ENCODE measurements at regions not wholly inside any gene's neighbourhood (a gene's known extent, or its start where the extent isn't known, plus 50 kb on each side); places are given as distances from the start of the nearest gene placed in this dataset.

DNA sequence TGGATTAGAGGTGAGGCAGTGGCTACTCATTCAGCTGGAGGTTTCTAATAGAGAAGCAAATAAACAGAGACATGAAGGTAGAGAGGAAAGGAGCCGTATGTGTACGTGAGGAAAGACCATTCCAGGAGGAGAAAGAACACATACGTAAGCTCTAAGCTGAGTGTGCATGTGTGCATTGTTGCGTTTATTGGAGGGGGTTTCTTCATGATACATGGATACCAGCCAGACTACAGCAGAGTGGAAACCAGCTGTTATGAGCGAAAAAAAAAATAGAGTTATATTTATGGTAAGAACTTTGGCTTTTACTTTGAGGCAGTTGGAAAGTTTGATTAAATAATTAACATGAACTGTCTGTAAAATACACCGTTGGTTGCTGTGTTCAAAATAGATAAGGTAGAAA is 173.4 kb upstream of the RGS18 start:
- no peaks in the 10 kb centered on the region for H3K4me1 Mint-ChIP-seq
- peaks cover 21% of the 10 kb centered on the region for H3K9me3 Mint-ChIP-seq
- no peak overlapping the region for H3K4me3 Mint-ChIP-seq
- ChIA-PET POLR2A (no interaction called here), CTCF (interaction anchor here (0.6 kb wide), 1 partner anchor 43 kb away, joined by 3 read pairs; no protein-coding TSS in a partner anchor)
- no peak for DNase-seq
- no peaks in the 10 kb centered on the region for H3K27me3 Mint-ChIP-seq
- H3K27ac Mint-ChIP-seq = no peak overlapping the region
- H3K36me3 Mint-ChIP-seq (ENCODE audit: low read depth) = no peaks in the 10 kb centered on the region

DNA sequence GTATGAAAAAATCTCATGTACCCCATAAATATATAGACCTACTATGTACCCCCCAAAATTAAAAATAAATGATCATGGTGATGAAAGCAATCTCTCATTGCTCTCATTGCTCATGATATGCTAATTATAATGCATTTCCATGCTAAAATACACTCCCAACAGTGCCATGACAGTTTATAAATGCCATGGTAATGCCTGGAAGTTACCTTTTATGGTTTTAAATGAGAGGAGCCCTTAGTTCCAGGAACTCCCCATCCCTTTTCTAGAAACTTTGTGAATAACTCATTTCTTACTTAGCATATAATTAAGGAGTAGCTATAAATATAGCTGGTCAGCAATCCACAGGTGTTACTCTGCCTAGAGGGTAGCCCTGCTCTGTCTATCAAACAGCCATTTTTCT is 166.1 kb upstream of the RGS18 start:
- no peak for DNase-seq
- Mint-ChIP-seq H3K27me3 (no peaks in the 10 kb centered on the region), H3K36me3 (ENCODE audit: low read depth) (no peaks in the 10 kb centered on the region), H3K9me3 (no peaks in the 10 kb centered on the region), H3K27ac (no peak overlapping the region), H3K4me3 (no peak overlapping the region), H3K4me1 (no peaks in the 10 kb centered on the region)
- ChIA-PET CTCF (no interaction called here), POLR2A (no interaction called here)

DNA sequence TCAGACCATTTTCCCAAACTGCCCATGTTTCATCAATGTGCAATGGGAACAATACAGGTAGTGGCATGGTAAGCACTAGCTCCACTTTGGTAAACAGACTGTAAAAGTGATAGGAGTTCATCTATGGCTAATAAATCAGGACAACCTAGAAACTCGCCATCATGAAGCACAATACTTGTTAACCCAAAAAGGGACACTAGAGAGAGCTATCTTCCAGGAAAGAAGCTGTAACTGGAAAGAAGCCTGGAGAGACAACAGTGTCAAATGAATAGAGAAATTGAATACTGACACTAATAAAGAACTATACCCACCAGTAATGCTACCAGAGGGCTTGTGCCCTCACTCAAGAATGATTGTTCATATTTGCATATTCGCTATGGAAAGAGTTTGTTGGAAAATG is 164.7 kb upstream of the RGS18 start:
- POLR2A ChIA-PET = no interaction called here
- Mint-ChIP-seq H3K9me3 (no peaks in the 10 kb centered on the region), H3K27ac (no peak overlapping the region), H3K4me3 (no peak overlapping the region), H3K36me3 (ENCODE audit: low read depth) (no peaks in the 10 kb centered on the region), H3K4me1 (no peaks in the 10 kb centered on the region), H3K27me3 (no peaks in the 10 kb centered on the region)
- no peak for DNase-seq
- CTCF ChIA-PET = no interaction called here

DNA sequence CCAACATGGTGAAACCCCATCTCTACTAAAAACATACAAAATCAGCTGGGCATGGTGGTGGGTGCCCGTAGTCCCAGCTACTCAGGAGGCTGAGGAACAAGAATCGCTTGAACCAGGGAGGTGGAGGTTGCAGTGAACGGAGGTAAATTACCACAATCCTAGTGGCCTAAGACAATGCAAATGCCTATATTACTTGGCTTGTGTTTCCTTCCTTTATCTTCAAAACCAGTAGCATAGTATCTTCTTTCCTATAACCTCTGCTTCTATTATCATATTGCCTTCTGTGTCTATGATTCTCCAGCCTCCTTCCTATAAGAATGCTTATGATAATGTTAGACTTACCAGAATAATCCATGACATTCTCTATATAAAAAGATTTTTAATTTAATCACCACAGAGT is 156.2 kb upstream of the RGS18 start:
- DNase-seq = no peak
- no peaks in the 10 kb centered on the region for H3K9me3 Mint-ChIP-seq
- H3K27me3 Mint-ChIP-seq = no peaks in the 10 kb centered on the region
- H3K4me3 Mint-ChIP-seq = no peak overlapping the region
- CTCF ChIA-PET = no interaction called here
- H3K36me3 Mint-ChIP-seq (ENCODE audit: low read depth) = no peaks in the 10 kb centered on the region
- no peak overlapping the region for H3K27ac Mint-ChIP-seq
- POLR2A ChIA-PET = no interaction called here
- no peaks in the 10 kb centered on the region for H3K4me1 Mint-ChIP-seq

- Mint-ChIP-seq H3K4me3 (no peak overlapping the region), H3K27me3 (no peaks in the 10 kb centered on the region), H3K36me3 (ENCODE audit: low read depth) (no peaks in the 10 kb centered on the region), H3K9me3 (no peaks in the 10 kb centered on the region), H3K4me1 (no peaks in the 10 kb centered on the region), H3K27ac (no peak overlapping the region)
- no peak for DNase-seq
- ChIA-PET CTCF (no interaction called here), POLR2A (no interaction called here)
Measured at GRCh38 chr1:192003295-192004077, 154.8 kb upstream of the RGS18 start.

- Mint-ChIP-seq H3K27ac (no peak overlapping the region), H3K36me3 (ENCODE audit: low read depth) (no peaks in the 10 kb centered on the region), H3K4me3 (no peak overlapping the region)
Measured at GRCh38 chr1:192005976-192006375, 152.3 kb upstream of the RGS18 start.

DNA sequence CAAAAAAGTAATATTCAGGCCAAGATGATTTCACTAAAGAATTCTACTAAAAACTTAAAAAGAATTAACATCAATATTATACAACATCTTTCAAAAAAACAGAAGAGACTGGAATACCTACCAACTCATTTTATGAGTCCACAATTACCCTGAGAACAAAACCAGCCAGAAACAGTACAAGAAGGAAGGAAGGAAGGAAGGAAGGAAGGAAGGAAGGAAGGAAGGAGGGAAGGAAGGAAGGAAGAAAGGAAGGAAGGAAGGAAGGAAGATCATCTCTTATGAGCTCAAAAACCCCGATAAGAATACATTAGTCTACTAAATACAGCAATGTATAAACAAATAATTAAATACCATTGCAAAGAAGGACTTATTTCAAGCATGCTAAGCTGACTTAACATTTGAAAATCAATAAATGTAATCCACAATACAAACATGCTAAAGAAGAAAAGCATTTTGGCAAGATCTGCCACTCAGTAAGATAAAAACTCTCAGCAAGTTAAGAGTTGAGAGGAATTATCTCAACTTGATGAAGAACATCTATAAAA is 149.9 kb upstream of the RGS18 start:
- Mint-ChIP-seq H3K27ac (no peak overlapping the region), H3K36me3 (ENCODE audit: low read depth) (no peaks in the 10 kb centered on the region), H3K9me3 (no peaks in the 10 kb centered on the region), H3K4me1 (no peaks in the 10 kb centered on the region), H3K27me3 (no peaks in the 10 kb centered on the region), H3K4me3 (no peak overlapping the region)
- ChIA-PET CTCF (no interaction called here), POLR2A (no interaction called here)
- no peak for DNase-seq

More at GRCh38 chr1:192005976-192006375, 152.3 kb upstream of the RGS18 start:
- no peak for DNase-seq
- no peaks in the 10 kb centered on the region for H3K27me3 Mint-ChIP-seq
- no peaks in the 10 kb centered on the region for H3K4me1 Mint-ChIP-seq
- ChIA-PET CTCF (no interaction called here), POLR2A (no interaction called here)
- H3K9me3 Mint-ChIP-seq = no peaks in the 10 kb centered on the region

DNA sequence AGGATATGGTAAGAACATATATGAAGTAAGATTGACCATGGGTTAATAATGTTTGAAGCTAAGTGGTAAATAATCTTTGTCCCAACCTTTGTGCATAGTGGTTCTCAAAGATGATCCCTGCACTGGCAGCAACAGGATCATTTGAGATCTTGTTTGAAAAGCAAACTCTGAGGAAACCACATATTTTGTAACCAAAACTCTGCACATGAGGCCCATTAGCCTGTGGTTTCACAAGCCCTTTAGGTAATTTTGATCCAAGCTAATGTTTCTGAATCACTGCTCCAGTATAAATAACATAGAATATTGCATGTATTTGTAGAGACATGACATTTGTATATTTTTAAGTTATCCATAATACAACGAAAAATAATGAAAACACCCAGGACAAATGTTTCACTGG is 147.9 kb upstream of the RGS18 start:
- Mint-ChIP-seq H3K27ac (no peak overlapping the region), H3K27me3 (no peaks in the 10 kb centered on the region), H3K36me3 (ENCODE audit: low read depth) (no peaks in the 10 kb centered on the region), H3K4me1 (no peaks in the 10 kb centered on the region), H3K4me3 (no peak overlapping the region), H3K9me3 (no peaks in the 10 kb centered on the region)
- CTCF ChIA-PET = no interaction called here
- DNase-seq = no peak
- POLR2A ChIA-PET = no interaction called here

DNA sequence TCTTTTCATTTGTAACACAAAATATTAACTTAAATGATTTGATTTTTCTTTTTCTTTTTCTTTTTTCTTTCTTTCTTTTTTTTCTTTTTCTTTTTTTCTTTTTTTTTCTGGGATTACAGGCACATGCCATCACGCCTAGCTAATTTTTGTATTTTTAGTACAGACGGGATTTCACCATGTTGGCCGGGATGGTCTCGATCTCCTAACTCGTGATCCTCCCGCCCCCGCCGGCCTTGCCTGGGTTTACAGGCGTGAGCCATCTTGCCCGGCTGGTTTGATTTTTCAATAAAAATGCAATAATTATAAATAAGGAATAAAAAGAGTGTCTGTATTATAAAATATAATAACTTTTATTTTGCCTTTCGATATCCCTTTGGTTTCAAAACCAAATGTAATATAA is 146.7 kb upstream of the RGS18 start:
- no peaks in the 10 kb centered on the region for H3K27me3 Mint-ChIP-seq
- no peak for DNase-seq
- H3K36me3 Mint-ChIP-seq (ENCODE audit: low read depth) = no peaks in the 10 kb centered on the region
- no peak overlapping the region for H3K4me3 Mint-ChIP-seq
- CTCF ChIA-PET = no interaction called here
- POLR2A ChIA-PET = no interaction called here
- no peak overlapping the region for H3K27ac Mint-ChIP-seq
- H3K4me1 Mint-ChIP-seq = no peaks in the 10 kb centered on the region
- H3K9me3 Mint-ChIP-seq = no peaks in the 10 kb centered on the region

DNA sequence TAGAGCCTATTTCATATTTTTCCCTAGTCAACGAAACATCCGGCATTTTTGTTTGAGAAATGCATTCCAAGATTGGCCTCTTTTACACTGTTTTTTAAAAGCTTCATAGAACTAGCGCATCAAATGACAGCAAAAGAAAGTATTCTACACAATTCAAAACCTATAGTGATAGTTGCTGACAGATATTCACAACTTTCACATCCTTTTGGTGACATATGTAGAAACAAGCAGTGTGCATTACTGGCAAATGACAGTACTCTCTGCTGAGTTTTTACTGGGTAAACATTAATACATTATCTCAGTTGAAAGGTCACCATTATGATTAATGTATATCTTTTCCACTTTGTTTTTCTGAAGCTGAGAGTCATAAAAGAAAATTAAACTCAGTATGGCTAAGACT is 135.4 kb upstream of the RGS18 start:
- Mint-ChIP-seq H3K9me3 (peaks cover 17% of the 10 kb centered on the region), H3K4me1 (no peaks in the 10 kb centered on the region), H3K27ac (no peak overlapping the region), H3K36me3 (ENCODE audit: low read depth) (no peaks in the 10 kb centered on the region), H3K4me3 (no peak overlapping the region), H3K27me3 (no peaks in the 10 kb centered on the region)
- POLR2A ChIA-PET = no interaction called here
- DNase-seq = no peak
- CTCF ChIA-PET = no interaction called here

GRCh38 chr1:192024881-192025280 is 133.4 kb upstream of the RGS18 start:
- DNase-seq = no peak
- no peak overlapping the region for H3K27ac Mint-ChIP-seq

DNA sequence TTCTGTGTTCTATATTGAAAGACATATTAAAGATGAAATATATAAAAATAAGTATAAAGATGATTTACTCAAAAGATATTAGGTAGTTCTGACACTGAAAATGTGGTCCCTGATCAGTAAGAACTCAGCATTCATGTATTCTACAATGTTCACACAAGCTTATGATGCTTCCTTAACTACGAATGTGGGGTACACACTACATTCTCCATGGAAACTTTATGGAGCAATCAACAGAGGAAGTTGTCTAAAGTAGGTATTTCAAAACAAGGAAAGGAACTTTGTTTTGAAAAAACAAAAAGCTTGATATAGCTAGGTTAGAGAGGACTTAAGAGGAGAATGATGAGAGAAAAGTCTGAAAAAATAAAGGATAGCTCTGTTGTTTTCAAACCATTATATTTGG is 119.7 kb upstream of the RGS18 start:
- H3K36me3 Mint-ChIP-seq (ENCODE audit: low read depth) = no peaks in the 10 kb centered on the region
- no peaks in the 10 kb centered on the region for H3K27me3 Mint-ChIP-seq
- POLR2A ChIA-PET = no interaction called here
- no peak overlapping the region for H3K4me3 Mint-ChIP-seq
- no peak overlapping the region for H3K27ac Mint-ChIP-seq
- DNase-seq = no peak
- H3K4me1 Mint-ChIP-seq = no peaks in the 10 kb centered on the region
- H3K9me3 Mint-ChIP-seq = no peaks in the 10 kb centered on the region
- CTCF ChIA-PET = no interaction called here

More at GRCh38 chr1:192024881-192025280, 133.4 kb upstream of the RGS18 start:
- ChIA-PET CTCF (no interaction called here), POLR2A (no interaction called here)
- no peaks in the 10 kb centered on the region for H3K36me3 Mint-ChIP-seq (ENCODE audit: low read depth)
- no peak overlapping the region for H3K4me3 Mint-ChIP-seq
- H3K27me3 Mint-ChIP-seq = no peaks in the 10 kb centered on the region
- H3K4me1 Mint-ChIP-seq = no peaks in the 10 kb centered on the region
- H3K9me3 Mint-ChIP-seq = peaks cover 10% of the 10 kb centered on the region

DNA sequence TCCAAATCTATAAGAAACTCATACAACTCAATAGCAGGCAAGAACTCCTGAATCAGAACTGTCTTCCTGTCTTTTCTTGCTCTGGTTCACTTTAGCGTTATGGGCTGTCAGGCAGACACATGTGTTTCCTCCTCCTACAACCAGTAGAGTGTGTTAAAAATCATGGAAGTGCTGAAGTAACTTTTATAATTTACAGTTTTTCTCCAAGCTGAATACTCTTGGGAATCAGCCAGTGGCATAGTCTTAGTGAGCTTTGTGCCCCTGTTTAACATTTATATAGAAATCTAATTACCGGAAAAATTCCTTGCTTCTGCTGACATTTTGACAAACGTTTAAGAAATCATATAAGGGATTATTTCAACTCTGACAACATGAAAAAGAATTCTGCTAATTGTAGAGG is 113.1 kb upstream of the RGS18 start:
- no peak for DNase-seq
- ChIA-PET POLR2A (no interaction called here), CTCF (no interaction called here)
- H3K27me3 Mint-ChIP-seq = no peaks in the 10 kb centered on the region
- H3K27ac Mint-ChIP-seq = no peak overlapping the region
- no peaks in the 10 kb centered on the region for H3K36me3 Mint-ChIP-seq (ENCODE audit: low read depth)
- no peaks in the 10 kb centered on the region for H3K9me3 Mint-ChIP-seq
- no peaks in the 10 kb centered on the region for H3K4me1 Mint-ChIP-seq
- no peak overlapping the region for H3K4me3 Mint-ChIP-seq

DNA sequence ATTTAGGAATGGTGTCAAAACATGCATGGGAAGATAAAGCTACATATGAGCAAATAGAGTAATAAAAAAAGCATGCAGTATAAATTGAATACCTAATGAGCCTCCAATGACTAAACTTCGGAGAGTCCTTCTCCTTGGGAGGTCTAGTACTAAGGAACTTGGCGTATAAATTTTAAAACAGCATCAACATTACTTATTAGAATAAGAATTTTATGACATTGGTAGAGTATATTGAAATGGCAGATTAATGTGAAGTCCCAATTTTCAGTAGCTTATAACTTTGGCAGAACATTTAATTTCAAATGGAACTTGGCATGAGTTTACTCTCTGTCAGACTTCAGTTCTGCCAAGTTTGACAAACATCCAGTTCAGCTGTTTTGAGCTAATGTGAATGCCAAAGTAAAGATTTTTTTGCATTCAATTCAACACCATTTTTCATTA is 104.7 kb upstream of the RGS18 start:
- Mint-ChIP-seq H3K27ac (no peak overlapping the region), H3K9me3 (no peaks in the 10 kb centered on the region), H3K36me3 (ENCODE audit: low read depth) (no peaks in the 10 kb centered on the region), H3K4me3 (no peak overlapping the region), H3K4me1 (no peaks in the 10 kb centered on the region), H3K27me3 (no peaks in the 10 kb centered on the region)
- ChIA-PET CTCF (no interaction called here), POLR2A (no interaction called here)
- DNase-seq = no peak
